CD14-positive monocyte (primary cell): ENCODE measurements at regions not wholly inside any gene's neighbourhood (a gene's known extent, or its start where the extent isn't known, plus 50 kb on each side); places are given as distances from the start of the nearest gene placed in this dataset.
"Not testable (repeated sequence)": the region's sequence is repeated elsewhere in the genome, so short reads cannot be mapped to it uniquely, and the experiment has no call there.

ENCODE experiments used
- DNase-seq, 3 donors: peaks; one replicate each; pipeline ENCODE4 v3.0.0-alpha.2; 2011 to 2022
- H2AFZ ChIP-seq: 2 replicates; pipeline ENCODE4 v1.6.0; 2012; ENCODE audit warnings: mild to moderate bottlenecking, low read depth, low read length, inconsistent platforms; ENCODE audit not compliant: insufficient read depth, poor library complexity, severe bottlenecking
- H3K27ac ChIP-seq, 2 donors: 1 replicate in 1 of 2; 2 replicates in 1 of 2; pipeline ENCODE4 v1.5.1; 2012 to 2013; ENCODE audit warnings: low read length in 2 of 2, control low read depth in 1 of 2, inconsistent platforms in 1 of 2, low read depth in 1 of 2, mild to moderate bottlenecking in 1 of 2
- H3K27me3 ChIP-seq, 2 donors: one replicate each; pipeline versions ENCODE4 v1.6.0 to v1.6.1; 2011 to 2013; ENCODE audit warnings: low read length in 2 of 2; ENCODE audit not compliant: control insufficient read depth in 2 of 2, insufficient read depth in 2 of 2
- H3K36me3 ChIP-seq, 2 donors: replicated peaks in 1 of 2; 1 replicate in 1 of 2; 2 replicates in 1 of 2; pipeline versions ENCODE4 v1.5.1 to v1.6.1; 2012 to 2013; ENCODE audit warnings: low read length in 2 of 2, control low read depth in 1 of 2, inconsistent platforms in 1 of 2, mild to moderate bottlenecking in 1 of 2; ENCODE audit not compliant: insufficient read depth in 2 of 2, control insufficient read depth in 1 of 2
- H3K4me1 ChIP-seq, 2 donors: 1 replicate in 1 of 2; 2 replicates in 1 of 2; pipeline versions ENCODE4 v1.5.1 to v1.6.1; 2012 to 2013; ENCODE audit warnings: low read length in 2 of 2, control low read depth in 1 of 2, inconsistent platforms in 1 of 2, mild to moderate bottlenecking in 1 of 2, moderate library complexity in 1 of 2; ENCODE audit not compliant: insufficient read depth in 2 of 2, control insufficient read depth in 1 of 2
- H3K4me2 ChIP-seq: replicated peaks from 2 replicates; pipeline ENCODE3; 2012; ENCODE audit warnings: low read length, moderate library complexity, mild to moderate bottlenecking; ENCODE audit not compliant: poor library complexity, severe bottlenecking; ENCODE audit errors: extremely low read depth
- H3K4me3 ChIP-seq, 3 experiments: fragments of 200-600 bp in 1 of 3; sonication (generic) in 1 of 3; replicated peaks in 1 of 3; 1 replicate in 2 of 3; 2 replicates in 1 of 3; pipeline ENCODE4 v1.5.1; 2011 to 2013; ENCODE audit warnings: low read length in 3 of 3, mild to moderate bottlenecking in 3 of 3, control low read depth in 2 of 3, low read depth in 2 of 3, inconsistent platforms in 1 of 3, moderate library complexity in 1 of 3
- H3K79me2 ChIP-seq: 2 replicates; pipeline ENCODE4 v1.6.0; 2012; ENCODE audit warnings: mild to moderate bottlenecking, control low read depth, inconsistent platforms, low read length, moderate library complexity; ENCODE audit not compliant: insufficient read depth
- H3K9ac ChIP-seq: 2 replicates; pipeline ENCODE4 v1.6.0; 2017; ENCODE audit warnings: low read length, mild to moderate bottlenecking; ENCODE audit not compliant: insufficient read depth, poor library complexity, severe bottlenecking
- H3K9me3 ChIP-seq, 2 donors: replicated peaks in 1 of 2; 1 replicate in 1 of 2; 2 replicates in 1 of 2; pipeline versions ENCODE4 v1.5.1 to v1.6.1; 2012 to 2013; ENCODE audit warnings: low read length in 2 of 2, control low read depth in 1 of 2; ENCODE audit not compliant: control insufficient read depth in 1 of 2, insufficient read depth in 1 of 2
- H4K20me1 ChIP-seq: 2 replicates; pipeline ENCODE4 v1.6.0; 2012; ENCODE audit warnings: mild to moderate bottlenecking, low read length, control low read depth, moderate library complexity; ENCODE audit not compliant: insufficient read depth
- H3K27ac Mint-ChIP-seq, 7 donors: one replicate each; pipeline ENCODE4 v1.8.0; 2020; ENCODE audit warnings: mild to moderate bottlenecking in 7 of 7, mixed read lengths in 7 of 7, moderate library complexity in 6 of 7, inconsistent platforms in 2 of 7
- H3K27me3 Mint-ChIP-seq, 3 donors: one replicate each; pipeline ENCODE4 v1.8.0; 2021 to 2022; ENCODE audit warnings: low read depth in 3 of 3, mild to moderate bottlenecking in 3 of 3, mixed read lengths in 3 of 3, moderate library complexity in 3 of 3, inconsistent platforms in 1 of 3
- H3K36me3 Mint-ChIP-seq, 2 donors: one replicate each; pipeline ENCODE4 v1.8.0; 2020; ENCODE audit warnings: mixed read lengths in 2 of 2, inconsistent platforms in 1 of 2, mild to moderate bottlenecking in 1 of 2
- H3K4me1 Mint-ChIP-seq: one replicate; pipeline ENCODE4 v1.8.0; 2020; ENCODE audit warnings: mild to moderate bottlenecking, mixed read lengths
- H3K4me3 Mint-ChIP-seq, 2 donors: one replicate each; pipeline ENCODE4 v1.8.0; 2020; ENCODE audit warnings: mild to moderate bottlenecking in 2 of 2, mixed read lengths in 2 of 2, moderate library complexity in 1 of 2
- H3K9me3 Mint-ChIP-seq, 7 donors: one replicate each; pipeline ENCODE4 v1.8.0; 2020 to 2022; ENCODE audit warnings: mixed read lengths in 7 of 7, mild to moderate bottlenecking in 6 of 7, moderate library complexity in 6 of 7, inconsistent platforms in 2 of 7
- WGBS: methylation state at CpG from one replicate; pipeline ENCODE4 v1.1.5; 2013; ENCODE audit warnings: missing lambda C conversion rate; ENCODE audit not compliant: insufficient coverage; 5-methylcytosine and 5-hydroxymethylcytosine counted together
- intact Hi-C, 2 donors: fragments of 100-400 bp; cut with micrococcal nuclease; formaldehyde crosslinking; loops; one replicate each; pipeline versions ENCODE4 v1.15.0 to v1.15.1; 2023
- TF ChIP-seq, protein P1 (sequence below): fragments of 200-600 bp; IDR thresholded peaks from one replicate; pipeline ENCODE4 v1.8.0; 2022; ENCODE audit warnings: antibody characterized with exemption, mild to moderate bottlenecking

DNA sequence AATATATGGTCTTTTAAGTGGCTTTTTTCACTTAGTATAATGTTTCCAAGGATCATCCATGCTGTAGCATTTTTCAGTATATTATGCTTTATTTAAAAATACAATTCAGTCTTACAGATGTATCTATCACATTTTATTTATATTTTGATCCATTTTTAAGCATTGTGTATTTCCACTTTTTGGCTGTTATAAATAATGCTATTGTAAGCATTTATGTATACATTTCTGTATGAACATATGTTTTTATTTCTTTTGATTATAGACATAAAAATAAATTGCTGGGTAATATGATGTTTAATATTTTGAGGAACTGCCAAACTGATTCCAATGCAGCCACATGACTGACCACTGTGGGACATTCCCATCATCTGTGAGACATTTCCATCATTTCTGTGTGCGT lies 1662.0 kb downstream of the REEP3 start:
- Histone ChIP-seq H3K27me3 (no peaks in the 10 kb centered on the region), H3K4me3 (no peak overlapping the region), H3K9me3 (peaks cover 0 to 4% of the 10 kb centered on the region in 2 donors), H4K20me1 (no peaks in the 10 kb centered on the region), H3K27ac (no peak overlapping the region), H3K4me2 (no peak overlapping the region), H3K79me2 (no peaks in the 10 kb centered on the region), H3K9ac (no peak overlapping the region), H3K36me3 (no peaks in the 10 kb centered on the region), H2AFZ (no peak overlapping the region), H3K4me1 (no peaks in the 10 kb centered on the region)
- Mint-ChIP-seq H3K27ac (no peak overlapping the region), H3K4me1 (no peaks in the 10 kb centered on the region), H3K9me3 (peaks cover 0 to 6% (median 0%) of the 10 kb centered on the region in 7 donors), H3K27me3 (no peaks in the 10 kb centered on the region), H3K36me3 (no peaks in the 10 kb centered on the region), H3K4me3 (no peak overlapping the region)
- no peak for DNase-seq
- TF ChIP-seq, protein P1, sequence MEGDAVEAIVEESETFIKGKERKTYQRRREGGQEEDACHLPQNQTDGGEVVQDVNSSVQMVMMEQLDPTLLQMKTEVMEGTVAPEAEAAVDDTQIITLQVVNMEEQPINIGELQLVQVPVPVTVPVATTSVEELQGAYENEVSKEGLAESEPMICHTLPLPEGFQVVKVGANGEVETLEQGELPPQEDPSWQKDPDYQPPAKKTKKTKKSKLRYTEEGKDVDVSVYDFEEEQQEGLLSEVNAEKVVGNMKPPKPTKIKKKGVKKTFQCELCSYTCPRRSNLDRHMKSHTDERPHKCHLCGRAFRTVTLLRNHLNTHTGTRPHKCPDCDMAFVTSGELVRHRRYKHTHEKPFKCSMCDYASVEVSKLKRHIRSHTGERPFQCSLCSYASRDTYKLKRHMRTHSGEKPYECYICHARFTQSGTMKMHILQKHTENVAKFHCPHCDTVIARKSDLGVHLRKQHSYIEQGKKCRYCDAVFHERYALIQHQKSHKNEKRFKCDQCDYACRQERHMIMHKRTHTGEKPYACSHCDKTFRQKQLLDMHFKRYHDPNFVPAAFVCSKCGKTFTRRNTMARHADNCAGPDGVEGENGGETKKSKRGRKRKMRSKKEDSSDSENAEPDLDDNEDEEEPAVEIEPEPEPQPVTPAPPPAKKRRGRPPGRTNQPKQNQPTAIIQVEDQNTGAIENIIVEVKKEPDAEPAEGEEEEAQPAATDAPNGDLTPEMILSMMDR: no peak
- intact Hi-C loops: no loop called here
- no CpG with 5 or more reads among the region's 1 CpG for WGBS

DNA sequence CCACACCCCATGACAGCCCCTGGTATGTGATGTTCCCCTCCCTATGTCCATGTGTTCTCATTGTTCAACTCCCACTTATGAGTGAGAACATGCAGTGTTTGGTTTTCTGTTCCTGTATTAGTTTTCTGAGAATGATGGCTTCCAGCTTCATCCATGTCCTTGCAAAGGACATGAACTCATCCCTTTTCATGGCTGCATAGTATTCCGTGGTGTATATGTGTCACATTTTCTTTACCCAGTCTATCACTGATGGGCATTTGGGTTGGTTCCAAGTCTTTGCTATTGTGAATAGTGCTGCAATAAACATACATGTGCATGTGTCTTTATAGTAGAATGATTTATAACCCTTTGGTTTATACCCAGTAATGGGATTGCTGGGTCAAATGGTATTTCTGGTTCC lies 1665.5 kb downstream of the REEP3 start:
- H3K4me1 ChIP-seq, H3K36me3 Mint-ChIP-seq, H3K4me1 Mint-ChIP-seq, H3K9me3 ChIP-seq, H3K4me2 ChIP-seq, H3K4me3 Mint-ChIP-seq, H2AFZ ChIP-seq, DNase-seq, H4K20me1 ChIP-seq, H3K27ac ChIP-seq, H3K27me3 Mint-ChIP-seq, H3K9ac ChIP-seq, H3K4me3 ChIP-seq, H3K27me3 ChIP-seq, H3K27ac Mint-ChIP-seq, H3K36me3 ChIP-seq, H3K79me2 ChIP-seq, H3K9me3 Mint-ChIP-seq, intact Hi-C loops: not testable (repeated sequence)
- WGBS: no CpG with 5 or more reads among the region's 1 CpG
